ENCODE measurements at regions not wholly inside any gene's neighbourhood (a gene's known extent, or its start where the extent isn't known, plus 50 kb on each side); places are given as distances from the start of the nearest gene placed in this dataset.

GRCh38 chr5:138651767-138652117 lies 76.5 kb upstream of the HSPA9 start:
- TF ChIP-seq CTCF (IDR thresholded peaks at IDR 0.05; ENCODE audit: low read depth, low read length, missing input control) (no peak), MAX (IDR thresholded peaks at IDR 0.05) (no peak), JUND (IDR thresholded peaks at IDR 0.05) (no peak), HNF4A (conservative IDR thresholded peaks at IDR 0.05) (no peak)
